ENCODE measurements at regions not wholly inside any gene's neighbourhood (a gene's known extent, or its start where the extent isn't known, plus 50 kb on each side); places are given as distances from the start of the nearest gene placed in this dataset.

DNA sequence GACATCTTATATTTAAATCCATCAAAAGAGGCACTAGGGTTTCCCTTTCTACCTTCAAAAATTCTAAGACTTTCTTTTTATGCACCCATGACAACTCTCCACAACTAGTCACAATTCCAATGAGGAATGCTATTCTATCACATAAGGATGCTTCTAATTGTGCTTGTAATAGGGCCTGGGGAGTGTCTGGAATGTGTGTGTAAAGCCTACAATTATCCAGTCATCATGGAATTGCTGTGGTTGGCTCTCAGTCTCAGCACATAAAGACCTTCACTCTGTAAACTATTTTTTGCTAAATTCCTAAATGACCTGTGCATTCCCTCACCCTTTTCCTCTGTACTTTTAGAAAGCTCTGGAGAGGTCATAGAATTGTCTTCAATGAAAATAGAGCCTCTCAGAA, 86.7 kb downstream of the EPDR1 start:
- TF ChIP-seq, protein P1, sequence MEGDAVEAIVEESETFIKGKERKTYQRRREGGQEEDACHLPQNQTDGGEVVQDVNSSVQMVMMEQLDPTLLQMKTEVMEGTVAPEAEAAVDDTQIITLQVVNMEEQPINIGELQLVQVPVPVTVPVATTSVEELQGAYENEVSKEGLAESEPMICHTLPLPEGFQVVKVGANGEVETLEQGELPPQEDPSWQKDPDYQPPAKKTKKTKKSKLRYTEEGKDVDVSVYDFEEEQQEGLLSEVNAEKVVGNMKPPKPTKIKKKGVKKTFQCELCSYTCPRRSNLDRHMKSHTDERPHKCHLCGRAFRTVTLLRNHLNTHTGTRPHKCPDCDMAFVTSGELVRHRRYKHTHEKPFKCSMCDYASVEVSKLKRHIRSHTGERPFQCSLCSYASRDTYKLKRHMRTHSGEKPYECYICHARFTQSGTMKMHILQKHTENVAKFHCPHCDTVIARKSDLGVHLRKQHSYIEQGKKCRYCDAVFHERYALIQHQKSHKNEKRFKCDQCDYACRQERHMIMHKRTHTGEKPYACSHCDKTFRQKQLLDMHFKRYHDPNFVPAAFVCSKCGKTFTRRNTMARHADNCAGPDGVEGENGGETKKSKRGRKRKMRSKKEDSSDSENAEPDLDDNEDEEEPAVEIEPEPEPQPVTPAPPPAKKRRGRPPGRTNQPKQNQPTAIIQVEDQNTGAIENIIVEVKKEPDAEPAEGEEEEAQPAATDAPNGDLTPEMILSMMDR (IDR thresholded peaks at IDR 0.05): no peak
- TF ChIP-seq POLR2A (IDR thresholded peaks at IDR 0.05): no peak
